CD4-positive, CD25-positive, alpha-beta regulatory T cell (primary cell): ENCODE measurements at regions not wholly inside any gene's neighbourhood (a gene's known extent, or its start where the extent isn't known, plus 50 kb on each side); places are given as distances from the start of the nearest gene placed in this dataset.

Experiments used
- ATAC-seq, 2 donors: fragments of 150-1000 bp; cut with Tn5 transposase; one replicate each; pipeline ENCODE4 v1.10.0; 2021; ENCODE audit warnings: low read depth in 2 of 2, moderate number of reproducible peaks in 2 of 2, moderate library complexity in 1 of 2
- DNase-seq, 3 donors: peaks; one replicate each; pipeline versions ENCODE4 v3.0.0 to v3.0.0-alpha.2; 2012 to 2022; ENCODE audit warnings: mixed read lengths in 1 of 3
- H3K27ac ChIP-seq: one replicate; pipeline ENCODE4 v1.7.0; 2013; ENCODE audit warnings: mild to moderate bottlenecking, low read length; ENCODE audit not compliant: insufficient read depth, poor library complexity, severe bottlenecking
- H3K27me3 ChIP-seq: one replicate; pipeline ENCODE4 v1.7.0; 2013; ENCODE audit warnings: low read length; ENCODE audit not compliant: control insufficient read depth, insufficient read depth
- H3K36me3 ChIP-seq: one replicate; pipeline ENCODE4 v1.7.0; 2013; ENCODE audit warnings: mild to moderate bottlenecking, low read length, moderate library complexity; ENCODE audit not compliant: control insufficient read depth, insufficient read depth
- H3K4me1 ChIP-seq: 2 replicates; pipeline ENCODE4 v1.7.0; 2013; ENCODE audit warnings: mild to moderate bottlenecking, low read length; ENCODE audit not compliant: insufficient read depth, control insufficient read depth, poor library complexity, severe bottlenecking
- H3K4me3 ChIP-seq: one replicate; pipeline ENCODE4 v1.7.0; 2013; ENCODE audit warnings: low read depth, mild to moderate bottlenecking, low read length, moderate library complexity
- H3K9me3 ChIP-seq, 2 experiments: 1 replicate in 1 of 2; 2 replicates in 1 of 2; pipeline ENCODE4 v1.7.0; 2013; ENCODE audit warnings: low read length in 2 of 2, mild to moderate bottlenecking in 1 of 2, moderate library complexity in 1 of 2; ENCODE audit not compliant: control insufficient read depth in 2 of 2
- H3K27ac Mint-ChIP-seq, 3 donors: one replicate each; pipeline ENCODE4 v1.8.0; 2020 to 2022; ENCODE audit warnings: mild to moderate bottlenecking in 3 of 3, mixed read lengths in 3 of 3, moderate library complexity in 2 of 3
- H3K27me3 Mint-ChIP-seq: one replicate; pipeline ENCODE4 v1.8.0; 2022; ENCODE audit warnings: mild to moderate bottlenecking, mixed read lengths
- H3K36me3 Mint-ChIP-seq: one replicate; pipeline ENCODE4 v1.8.0; 2020; ENCODE audit warnings: mixed read lengths
- H3K4me1 Mint-ChIP-seq, 4 donors: one replicate each; pipeline ENCODE4 v1.8.0; 2020 to 2022; ENCODE audit warnings: mixed read lengths in 4 of 4, mild to moderate bottlenecking in 1 of 4
- H3K4me3 Mint-ChIP-seq, 4 donors: one replicate each; pipeline ENCODE4 v1.8.0; 2020 to 2022; ENCODE audit warnings: mild to moderate bottlenecking in 4 of 4, mixed read lengths in 4 of 4, moderate library complexity in 3 of 4
- H3K9me3 Mint-ChIP-seq, 7 donors: one replicate each; pipeline ENCODE4 v1.8.0; 2020 to 2022; ENCODE audit warnings: mixed read lengths in 7 of 7, mild to moderate bottlenecking in 3 of 7, moderate library complexity in 2 of 7

GRCh38 chr13:71018995-71019394 lies 848.0 kb downstream of the DACH1 start:
- H3K27ac ChIP-seq = no peak overlapping the region

GRCh38 chr13:71018544-71018943 lies 848.5 kb downstream of the DACH1 start:
- H3K4me3 Mint-ChIP-seq = no peak overlapping the region
- H3K36me3 ChIP-seq = no peaks in the 10 kb centered on the region
- H3K27ac Mint-ChIP-seq = no peak overlapping the region
- no peaks in the 10 kb centered on the region for H3K4me1 Mint-ChIP-seq
- H3K4me3 ChIP-seq = no peak overlapping the region
- no peaks in the 10 kb centered on the region for H3K36me3 Mint-ChIP-seq
- H3K9me3 ChIP-seq = no peaks in the 10 kb centered on the region
- no peaks in the 10 kb centered on the region for H3K27me3 Mint-ChIP-seq
- H3K4me1 ChIP-seq = no peaks in the 10 kb centered on the region
- H3K27me3 ChIP-seq = no peaks in the 10 kb centered on the region
- no peak for DNase-seq
- H3K27ac ChIP-seq = no peak overlapping the region
- ATAC-seq = no peak
- H3K9me3 Mint-ChIP-seq = peaks cover 3 to 15% (median 12%) of the 10 kb centered on the region in 7 donors

More at GRCh38 chr13:71018995-71019394, 848.0 kb downstream of the DACH1 start:
- no peaks in the 10 kb centered on the region for H3K27me3 ChIP-seq
- Mint-ChIP-seq H3K4me1 (no peaks in the 10 kb centered on the region), H3K27me3 (no peaks in the 10 kb centered on the region), H3K27ac (no peak overlapping the region), H3K4me3 (no peak overlapping the region), H3K36me3 (no peaks in the 10 kb centered on the region), H3K9me3 (peaks cover 3 to 20% (median 12%) of the 10 kb centered on the region in 7 donors)
- ATAC-seq = no peak
- H3K9me3 ChIP-seq = no peaks in the 10 kb centered on the region
- no peaks in the 10 kb centered on the region for H3K4me1 ChIP-seq
- no peak overlapping the region for H3K4me3 ChIP-seq
- no peak for DNase-seq
- no peaks in the 10 kb centered on the region for H3K36me3 ChIP-seq

- no peak overlapping the region for H3K27ac ChIP-seq
- H3K4me3 Mint-ChIP-seq = peak overlapping the region in 1 of 4 donors; percentile 51
- no peaks in the 10 kb centered on the region for H3K36me3 ChIP-seq
- peaks cover 3 to 12% (median 9%) of the 10 kb centered on the region in 7 donors for H3K9me3 Mint-ChIP-seq
- H3K36me3 Mint-ChIP-seq = no peaks in the 10 kb centered on the region
- no peaks in the 10 kb centered on the region for H3K4me1 ChIP-seq
- no peaks in the 10 kb centered on the region for H3K27me3 ChIP-seq
- H3K9me3 ChIP-seq = no peaks in the 10 kb centered on the region
- H3K27me3 Mint-ChIP-seq = no peaks in the 10 kb centered on the region
- no peak overlapping the region for H3K27ac Mint-ChIP-seq
- ATAC-seq (no peak), DNase-seq (no peak)
- H3K4me3 ChIP-seq = no peak overlapping the region
- H3K4me1 Mint-ChIP-seq = no peaks in the 10 kb centered on the region
Observed at GRCh38 chr13:71017607-71018006, 849.4 kb downstream of the DACH1 start.

- Mint-ChIP-seq H3K4me3 (no peak overlapping the region), H3K9me3 (peaks cover 1 to 17% (median 8%) of the 10 kb centered on the region in 7 donors), H3K36me3 (no peaks in the 10 kb centered on the region), H3K4me1 (no peaks in the 10 kb centered on the region), H3K27ac (no peak overlapping the region), H3K27me3 (no peaks in the 10 kb centered on the region)
- DNase-seq (no peak), ATAC-seq (no peak)
- no peak overlapping the region for H3K4me3 ChIP-seq
- H3K27ac ChIP-seq = no peak overlapping the region
- no peaks in the 10 kb centered on the region for H3K9me3 ChIP-seq
- no peaks in the 10 kb centered on the region for H3K36me3 ChIP-seq
- no peaks in the 10 kb centered on the region for H3K4me1 ChIP-seq
- no peaks in the 10 kb centered on the region for H3K27me3 ChIP-seq
Observed at GRCh38 chr13:71015516-71015915, 851.5 kb downstream of the DACH1 start.

GRCh38 chr13:71015021-71015420 lies 852.0 kb downstream of the DACH1 start:
- H3K4me3 ChIP-seq = no peak overlapping the region
- DNase-seq (no peak), ATAC-seq (no peak)
- no peak overlapping the region for H3K27ac ChIP-seq
- no peaks in the 10 kb centered on the region for H3K4me1 Mint-ChIP-seq
- peaks cover 1 to 17% (median 8%) of the 10 kb centered on the region in 7 donors for H3K9me3 Mint-ChIP-seq
- no peaks in the 10 kb centered on the region for H3K36me3 Mint-ChIP-seq
- no peaks in the 10 kb centered on the region for H3K4me1 ChIP-seq
- H3K27me3 Mint-ChIP-seq = no peaks in the 10 kb centered on the region
- H3K4me3 Mint-ChIP-seq = no peak overlapping the region
- no peak overlapping the region for H3K27ac Mint-ChIP-seq
- no peaks in the 10 kb centered on the region for H3K36me3 ChIP-seq
- H3K9me3 ChIP-seq = no peaks in the 10 kb centered on the region
- H3K27me3 ChIP-seq = no peaks in the 10 kb centered on the region

- H3K9me3 Mint-ChIP-seq = peaks cover 0 to 6% (median under 1%) of the 10 kb centered on the region in 7 donors
- Histone ChIP-seq H3K4me3 (no peak overlapping the region), H3K27me3 (no peaks in the 10 kb centered on the region), H3K36me3 (no peaks in the 10 kb centered on the region), H3K4me1 (no peaks in the 10 kb centered on the region), H3K27ac (no peak overlapping the region), H3K9me3 (peaks cover 0 to 12% of the 10 kb centered on the region in 2 experiments)
- H3K27ac Mint-ChIP-seq = no peak overlapping the region
- no peaks in the 10 kb centered on the region for H3K27me3 Mint-ChIP-seq
- H3K4me3 Mint-ChIP-seq = no peak overlapping the region
- DNase-seq (no peak), ATAC-seq (no peak)
- no peaks in the 10 kb centered on the region for H3K4me1 Mint-ChIP-seq
- H3K36me3 Mint-ChIP-seq = no peaks in the 10 kb centered on the region
Observed at GRCh38 chr13:71005919-71006318, 861.1 kb downstream of the DACH1 start.

GRCh38 chr13:70995338-70995737 lies 871.7 kb downstream of the DACH1 start:
- Mint-ChIP-seq H3K4me3 (no peak overlapping the region), H3K27ac (no peak overlapping the region)
- H3K4me3 ChIP-seq = no peak overlapping the region

GRCh38 chr13:70994191-70994590 lies 872.8 kb downstream of the DACH1 start:
- Mint-ChIP-seq H3K27ac (no peak overlapping the region), H3K27me3 (no peaks in the 10 kb centered on the region), H3K4me3 (no peak overlapping the region), H3K9me3 (peaks cover 0 to 4% (median 0%) of the 10 kb centered on the region in 7 donors), H3K4me1 (no peaks in the 10 kb centered on the region), H3K36me3 (no peaks in the 10 kb centered on the region)
- Histone ChIP-seq H3K9me3 (peaks cover 0 to 3% of the 10 kb centered on the region in 2 experiments), H3K27ac (no peak overlapping the region), H3K4me1 (no peaks in the 10 kb centered on the region), H3K27me3 (no peaks in the 10 kb centered on the region), H3K36me3 (no peaks in the 10 kb centered on the region), H3K4me3 (no peak overlapping the region)
- no peak for DNase-seq
- no peak for ATAC-seq

More at GRCh38 chr13:70995338-70995737, 871.7 kb downstream of the DACH1 start:
- peaks cover 0 to 8% (median 2%) of the 10 kb centered on the region in 7 donors for H3K9me3 Mint-ChIP-seq
- H3K27ac ChIP-seq = no peak overlapping the region
- H3K36me3 ChIP-seq = no peaks in the 10 kb centered on the region
- no peaks in the 10 kb centered on the region for H3K36me3 Mint-ChIP-seq
- no peaks in the 10 kb centered on the region for H3K4me1 ChIP-seq
- no peaks in the 10 kb centered on the region for H3K27me3 ChIP-seq
- ATAC-seq (no peak), DNase-seq (no peak)
- H3K27me3 Mint-ChIP-seq = no peaks in the 10 kb centered on the region
- no peaks in the 10 kb centered on the region for H3K4me1 Mint-ChIP-seq
- peaks cover 0 to 3% of the 10 kb centered on the region in 2 experiments for H3K9me3 ChIP-seq
